ENCODE measurements at regions not wholly inside any gene's neighbourhood (a gene's known extent, or its start where the extent isn't known, plus 50 kb on each side); places are given as distances from the start of the nearest gene placed in this dataset.

DNA sequence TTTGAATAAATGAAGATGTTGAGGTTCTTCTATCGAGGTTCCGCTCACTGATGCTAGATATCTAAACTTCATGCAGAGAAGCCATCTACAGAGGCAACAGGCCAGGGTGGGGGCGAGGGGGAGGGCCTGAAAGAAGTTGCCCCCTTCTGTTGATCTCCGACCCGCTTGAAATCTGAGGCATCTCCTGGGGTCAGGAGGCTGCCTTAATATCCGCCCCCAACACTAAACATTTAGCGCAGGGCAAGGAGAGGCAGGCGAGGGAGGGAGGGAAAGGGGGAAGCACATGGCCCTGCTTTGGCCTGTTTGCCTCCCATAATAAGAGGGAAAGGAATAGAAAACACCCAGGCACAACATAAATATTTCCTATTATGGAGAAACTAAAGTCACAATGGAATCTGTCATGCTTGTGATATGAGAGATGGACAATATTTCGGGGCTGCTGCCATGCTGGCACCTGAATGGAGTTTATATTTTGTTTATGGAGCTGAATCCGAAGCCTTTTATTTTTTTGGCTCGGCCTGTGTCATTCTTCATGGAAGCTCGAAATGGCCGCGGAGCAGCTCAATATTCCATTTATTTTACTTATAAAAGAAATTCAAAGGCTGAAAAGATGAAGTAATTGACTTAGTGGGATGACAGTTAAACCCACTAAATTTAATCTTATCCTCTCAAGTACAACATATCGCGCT, 221.1 kb downstream of the INSIG2 start:
- DNase-seq (ENCODE audit: low read depth): no peak
- H3K4me3 ChIP-seq (ENCODE audit: low read depth, low read length): no peak overlapping the region
- TF ChIP-seq MYC (IDR thresholded peaks at IDR 0.05; ENCODE audit: low read depth, low read length): no peak
- TF ChIP-seq CTCF (IDR thresholded peaks at IDR 0.05; ENCODE audit: low read depth, low read length): no peak
- TF ChIP-seq, protein P1, sequence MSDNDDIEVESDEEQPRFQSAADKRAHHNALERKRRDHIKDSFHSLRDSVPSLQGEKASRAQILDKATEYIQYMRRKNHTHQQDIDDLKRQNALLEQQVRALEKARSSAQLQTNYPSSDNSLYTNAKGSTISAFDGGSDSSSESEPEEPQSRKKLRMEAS (IDR thresholded peaks at IDR 0.05; ENCODE audit: low read depth, low read length): no peak
- no peak for TF ChIP-seq POLR2A (IDR thresholded peaks at IDR 0.05; ENCODE audit: extremely low read depth, insufficient read length)

DNA sequence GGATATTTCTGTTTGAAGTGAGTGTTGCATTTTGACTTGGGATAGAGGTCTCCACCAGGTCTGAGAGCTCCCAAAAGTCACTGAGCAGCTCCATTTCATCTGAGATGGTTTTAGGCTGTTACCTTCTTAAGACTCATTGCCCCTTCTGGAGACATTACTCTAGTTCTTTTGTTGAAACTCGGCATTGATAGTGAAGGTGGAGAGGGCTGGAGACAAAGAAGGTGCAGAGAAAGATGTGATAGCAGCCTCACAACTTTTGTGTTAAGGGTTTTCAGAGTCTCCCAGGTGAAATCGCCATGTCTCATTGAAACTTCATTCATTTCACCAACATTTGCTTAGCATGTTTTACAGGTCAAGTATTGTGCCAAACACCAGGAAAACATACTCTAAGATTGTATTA, 219.6 kb downstream of the INSIG2 start:
- TF ChIP-seq, protein P1 (IDR thresholded peaks at IDR 0.05; ENCODE audit: low read depth, low read length): no peak
- no peak for TF ChIP-seq MYC (IDR thresholded peaks at IDR 0.05; ENCODE audit: low read depth, low read length)
- TF ChIP-seq CTCF (IDR thresholded peaks at IDR 0.05; ENCODE audit: low read depth, low read length): no peak
- no peak for TF ChIP-seq POLR2A (IDR thresholded peaks at IDR 0.05; ENCODE audit: extremely low read depth, insufficient read length)
- no peak overlapping the region for H3K4me3 ChIP-seq (ENCODE audit: low read depth, low read length)
- DNase-seq (ENCODE audit: low read depth): no peak

GRCh38 chr2:118301248-118301647, 213.0 kb downstream of the INSIG2 start:
- H3K4me3 ChIP-seq (ENCODE audit: low read depth, low read length): no peak overlapping the region
- no peak for TF ChIP-seq CTCF (IDR thresholded peaks at IDR 0.05; ENCODE audit: low read depth, low read length)
- TF ChIP-seq MYC (IDR thresholded peaks at IDR 0.05; ENCODE audit: low read depth, low read length): no peak
- TF ChIP-seq, protein P1 (IDR thresholded peaks at IDR 0.05; ENCODE audit: low read depth, low read length): no peak
- TF ChIP-seq POLR2A (IDR thresholded peaks at IDR 0.05; ENCODE audit: extremely low read depth, insufficient read length): no peak

GRCh38 chr2:118300832-118301231, 212.6 kb downstream of the INSIG2 start:
- H3K4me3 ChIP-seq (ENCODE audit: low read depth, low read length): no peak overlapping the region
- no peak for DNase-seq (ENCODE audit: low read depth)
- no peak for TF ChIP-seq MYC (IDR thresholded peaks at IDR 0.05; ENCODE audit: low read depth, low read length)
- TF ChIP-seq, protein P1 (IDR thresholded peaks at IDR 0.05; ENCODE audit: low read depth, low read length): no peak
- TF ChIP-seq POLR2A (IDR thresholded peaks at IDR 0.05; ENCODE audit: extremely low read depth, insufficient read length): no peak
- no peak for TF ChIP-seq CTCF (IDR thresholded peaks at IDR 0.05; ENCODE audit: low read depth, low read length)

More at GRCh38 chr2:118301248-118301647, 213.0 kb downstream of the INSIG2 start:
- no peak for DNase-seq (ENCODE audit: low read depth)

GRCh38 chr2:118296663-118297062, 208.4 kb downstream of the INSIG2 start:
- TF ChIP-seq MYC (IDR thresholded peaks at IDR 0.05; ENCODE audit: low read depth, low read length): no peak
- TF ChIP-seq, protein P1 (IDR thresholded peaks at IDR 0.05; ENCODE audit: low read depth, low read length): no peak
- no peak for TF ChIP-seq POLR2A (IDR thresholded peaks at IDR 0.05; ENCODE audit: extremely low read depth, insufficient read length)
- no peak for TF ChIP-seq CTCF (IDR thresholded peaks at IDR 0.05; ENCODE audit: low read depth, low read length)
- H3K4me3 ChIP-seq (ENCODE audit: low read depth, low read length): no peak overlapping the region
- no peak for DNase-seq (ENCODE audit: low read depth)
